HCT116 (cell line): ENCODE measurements at regions not wholly inside any gene's neighbourhood (a gene's known extent, or its start where the extent isn't known, plus 50 kb on each side); places are given as distances from the start of the nearest gene placed in this dataset.
A peak's percentile ranks its signal among the peaks of the same experiment; 100 is the strongest.

Source experiments
- ATAC-seq: fragments of 200-7000 bp; cut with Tn5 transposase; 2 replicates; pipeline ENCODE4 v1.9.1; 2020; ENCODE audit warnings: mild to moderate bottlenecking, moderate library complexity
- BruUV-seq: library from RNA; stranded (reverse); fragments of 400-500 nt; replicated peaks from 2 replicates; lab custom pipeline; 2021; lab: Mats Ljungman, UMichigan
- CTCF ChIA-PET: fragments of 300-600 bp; sonication (Branson Sonifier 250); formaldehyde crosslinking; loops from one replicate; lab custom pipeline; 2021; ENCODE audit warnings: antibody characterized with exemption; lab: Charles Lee
- POLR2A ChIA-PET: fragments of 300-600, 350-600 bp; sonication (Branson Sonifier 250); formaldehyde crosslinking; loops from one replicate; lab custom pipeline; 2021; ENCODE audit warnings: antibody characterized with exemption; lab: Charles Lee
- RAD21 ChIA-PET, 2 experiments: fragments of 300-600 bp; sonication (Branson Sonifier 250); formaldehyde crosslinking; loops; one replicate each; lab custom pipeline; 2023; ENCODE audit warnings: low total read pairs in 2 of 2; ENCODE audit not compliant: uncharacterized antibody in 2 of 2, unreplicated experiment in 2 of 2, low non-redundant PET in 1 of 2; lab: Charles Lee
- DNase-seq: peaks from one replicate; pipeline ENCODE4 v3.0.0-alpha.2; 2010; ENCODE audit warnings: low read depth, low spot score
- H2AFZ ChIP-seq: fragments of 200-600 bp; shearing (Covaris generic), sonication (generic); 2 replicates; pipeline ENCODE4 v1.6.1; 2017; ENCODE audit warnings: low read depth, mixed run types, mixed read lengths, antibody characterized with exemption, low read length; ENCODE audit not compliant: poor library complexity, severe bottlenecking
- H3K27ac ChIP-seq: 2 replicates; pipeline ENCODE4 v1.5.1; 2012; ENCODE audit warnings: low read depth, low read length
- H3K27me3 ChIP-seq: fragments of 200-600 bp; sonication (generic); 2 replicates; pipeline ENCODE4 v1.6.1; 2016; ENCODE audit warnings: mixed run types, low read length, mixed read lengths; ENCODE audit not compliant: insufficient read depth
- H3K36me3 ChIP-seq, 2 experiments: fragments of 200-500 bp in 1 of 2; fragments of 200-600 bp in 1 of 2; sonication (Bioruptor generic) in 1 of 2; sonication (generic) in 1 of 2; 2 replicates each; pipeline versions ENCODE4 v1.5.1 to v1.6.1; 2014 to 2016; ENCODE audit warnings: low read length in 2 of 2, inconsistent platforms in 1 of 2, mixed read lengths in 1 of 2, mixed run types in 1 of 2; ENCODE audit not compliant: insufficient read depth in 2 of 2, control insufficient read depth in 1 of 2
- H3K4me1 ChIP-seq, 2 experiments: fragments of 200-600 bp in 1 of 2; sonication (generic) in 1 of 2; 2 replicates each; pipeline versions ENCODE4 v1.5.1 to v1.6.1; 2012 to 2017; ENCODE audit warnings: low read length in 2 of 2, inconsistent platforms in 1 of 2, mild to moderate bottlenecking in 1 of 2, mixed read lengths in 1 of 2, mixed run types in 1 of 2, moderate library complexity in 1 of 2; ENCODE audit not compliant: insufficient read depth in 2 of 2, control insufficient read depth in 1 of 2
- H3K4me2 ChIP-seq: fragments of 200-600 bp; sonication (generic); 2 replicates; pipeline ENCODE4 v1.6.1; 2017; ENCODE audit warnings: mixed run types, low read length, mixed read lengths
- H3K4me3 ChIP-seq, 2 experiments: fragments of 200-600 bp in 1 of 2; sonication (generic) in 1 of 2; replicated peaks in 1 of 2; 2 replicates each; pipeline ENCODE4 v1.5.1; 2011 to 2016; ENCODE audit warnings: low read length in 2 of 2, control low read depth in 1 of 2, low read depth in 1 of 2, mild to moderate bottlenecking in 1 of 2, mixed read lengths in 1 of 2, mixed run types in 1 of 2
- H3K79me2 ChIP-seq: fragments of 200-600 bp; sonication (generic); 2 replicates; pipeline ENCODE4 v1.6.1; 2017; ENCODE audit warnings: mild to moderate bottlenecking, mixed run types, low read length, moderate library complexity, mixed read lengths; ENCODE audit not compliant: insufficient read depth
- H3K9ac ChIP-seq: fragments of 200-600 bp; sonication (generic); 2 replicates; pipeline ENCODE4 v1.6.1; 2016; ENCODE audit warnings: low read length, mixed read lengths
- H3K9me2 ChIP-seq: fragments of 200-600 bp; sonication (generic), shearing (Covaris generic); 2 replicates; pipeline ENCODE4 v1.6.1; 2017; ENCODE audit warnings: mixed run types, mild to moderate bottlenecking, moderate library complexity; ENCODE audit not compliant: insufficient read depth
- H3K9me3 ChIP-seq, 2 experiments: fragments of 200-500 bp in 1 of 2; fragments of 200-600 bp in 1 of 2; sonication (Bioruptor generic) in 1 of 2; sonication (generic) in 1 of 2; 2 replicates each; pipeline ENCODE4 v1.6.1; 2014 to 2017; ENCODE audit warnings: low read length in 2 of 2, mixed read lengths in 2 of 2, inconsistent platforms in 1 of 2, low read depth in 1 of 2, mild to moderate bottlenecking in 1 of 2, mixed run types in 1 of 2, moderate library complexity in 1 of 2; ENCODE audit not compliant: control insufficient read depth in 1 of 2, insufficient read depth in 1 of 2
- H4K20me1 ChIP-seq: fragments of 200-600 bp; sonication (generic), shearing (Covaris generic); 2 replicates; pipeline ENCODE4 v1.6.1; 2017; ENCODE audit warnings: mixed run types, mild to moderate bottlenecking, moderate library complexity; ENCODE audit not compliant: insufficient read depth
- ATF3 ChIP-seq: IDR thresholded peaks from 2 replicates; pipeline ENCODE4 v1.6.1; 2012
- CBX3 ChIP-seq: IDR thresholded peaks from 2 replicates; pipeline ENCODE4 v1.6.1; 2012; ENCODE audit warnings: low read depth
- CEBPB ChIP-seq: IDR thresholded peaks from 2 replicates; pipeline ENCODE4 v1.6.1; 2012; ENCODE audit warnings: low read depth
- EGR1 ChIP-seq: IDR thresholded peaks from 2 replicates; pipeline ENCODE4 v1.6.1; 2012; ENCODE audit warnings: low read depth
- ELF1 ChIP-seq: IDR thresholded peaks from 2 replicates; pipeline ENCODE4 v1.6.1; 2012; ENCODE audit warnings: low read depth, borderline replicate concordance
- JUND ChIP-seq: IDR thresholded peaks from 2 replicates; pipeline ENCODE4 v1.6.1; 2012
- MAX ChIP-seq: IDR thresholded peaks from 2 replicates; pipeline ENCODE4 v1.6.1; 2012
- POLR2AphosphoS5 ChIP-seq: IDR thresholded peaks from 2 replicates; pipeline ENCODE4 v1.6.1; 2011; ENCODE audit warnings: mild to moderate bottlenecking, low read depth, low read length, moderate library complexity
- RAD21 ChIP-seq: IDR thresholded peaks from 2 replicates; pipeline ENCODE4 v1.6.1; 2012; ENCODE audit warnings: low read depth, mild to moderate bottlenecking
- SIN3A ChIP-seq: IDR thresholded peaks from 2 replicates; pipeline ENCODE4 v1.6.1; 2012; ENCODE audit warnings: low read depth
- SP1 ChIP-seq: IDR thresholded peaks from 2 replicates; pipeline ENCODE4 v1.6.1; 2012; ENCODE audit warnings: low read depth
- SRF ChIP-seq: IDR thresholded peaks from 2 replicates; pipeline ENCODE4 v1.6.1; 2012; ENCODE audit warnings: low read depth
- TCF7L2 ChIP-seq: IDR thresholded peaks from 2 replicates; pipeline ENCODE4 v1.7.0; 2011; ENCODE audit warnings: borderline replicate concordance, inconsistent platforms; ENCODE audit not compliant: insufficient read depth, insufficient read length; ENCODE audit errors: extremely low read depth
- ZFX ChIP-seq: fragments of 450-650 bp; IDR thresholded peaks from 2 replicates; pipeline ENCODE4 v1.6.1; 2017
- ZNF274 ChIP-seq: fragments of 200-500 bp; sonication (Bioruptor generic); IDR thresholded peaks from 2 replicates; pipeline ENCODE4 v1.6.1; 2014; ENCODE audit warnings: mild to moderate bottlenecking, low read depth, low read length, inconsistent platforms
- intact Hi-C: fragments of 100-400 bp; cut with micrococcal nuclease; formaldehyde crosslinking; loops from 2 replicates; pipeline ENCODE4 v1.10.0; 2022
- TF ChIP-seq, protein P1 (sequence below): IDR thresholded peaks from 2 replicates; pipeline ENCODE4 v1.6.1; 2012; ENCODE audit warnings: low read depth
- TF ChIP-seq, protein P2 (sequence below), 3 experiments: fragments of 200-600 bp in 1 of 3; sonication (generic) in 1 of 3; IDR thresholded peaks in 2 of 3; conservative IDR thresholded peaks in 1 of 3; 2 replicates each; pipeline ENCODE4 v1.5.1; 2012 to 2017; ENCODE audit warnings: low read depth in 2 of 3, low read length in 2 of 3, antibody characterized with exemption in 1 of 3, borderline replicate concordance in 1 of 3, control low read depth in 1 of 3, mild to moderate bottlenecking in 1 of 3, mixed read lengths in 1 of 3, mixed run types in 1 of 3, moderate library complexity in 1 of 3; ENCODE audit not compliant: insufficient read depth in 1 of 3

GRCh38 chr5:57700484-57700883 is 217.9 kb upstream of the ACTBL2 start (continued):
- TF ChIP-seq, protein P1, sequence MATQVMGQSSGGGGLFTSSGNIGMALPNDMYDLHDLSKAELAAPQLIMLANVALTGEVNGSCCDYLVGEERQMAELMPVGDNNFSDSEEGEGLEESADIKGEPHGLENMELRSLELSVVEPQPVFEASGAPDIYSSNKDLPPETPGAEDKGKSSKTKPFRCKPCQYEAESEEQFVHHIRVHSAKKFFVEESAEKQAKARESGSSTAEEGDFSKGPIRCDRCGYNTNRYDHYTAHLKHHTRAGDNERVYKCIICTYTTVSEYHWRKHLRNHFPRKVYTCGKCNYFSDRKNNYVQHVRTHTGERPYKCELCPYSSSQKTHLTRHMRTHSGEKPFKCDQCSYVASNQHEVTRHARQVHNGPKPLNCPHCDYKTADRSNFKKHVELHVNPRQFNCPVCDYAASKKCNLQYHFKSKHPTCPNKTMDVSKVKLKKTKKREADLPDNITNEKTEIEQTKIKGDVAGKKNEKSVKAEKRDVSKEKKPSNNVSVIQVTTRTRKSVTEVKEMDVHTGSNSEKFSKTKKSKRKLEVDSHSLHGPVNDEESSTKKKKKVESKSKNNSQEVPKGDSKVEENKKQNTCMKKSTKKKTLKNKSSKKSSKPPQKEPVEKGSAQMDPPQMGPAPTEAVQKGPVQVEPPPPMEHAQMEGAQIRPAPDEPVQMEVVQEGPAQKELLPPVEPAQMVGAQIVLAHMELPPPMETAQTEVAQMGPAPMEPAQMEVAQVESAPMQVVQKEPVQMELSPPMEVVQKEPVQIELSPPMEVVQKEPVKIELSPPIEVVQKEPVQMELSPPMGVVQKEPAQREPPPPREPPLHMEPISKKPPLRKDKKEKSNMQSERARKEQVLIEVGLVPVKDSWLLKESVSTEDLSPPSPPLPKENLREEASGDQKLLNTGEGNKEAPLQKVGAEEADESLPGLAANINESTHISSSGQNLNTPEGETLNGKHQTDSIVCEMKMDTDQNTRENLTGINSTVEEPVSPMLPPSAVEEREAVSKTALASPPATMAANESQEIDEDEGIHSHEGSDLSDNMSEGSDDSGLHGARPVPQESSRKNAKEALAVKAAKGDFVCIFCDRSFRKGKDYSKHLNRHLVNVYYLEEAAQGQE: no peak
- TF ChIP-seq CEBPB: no peak

DNA sequence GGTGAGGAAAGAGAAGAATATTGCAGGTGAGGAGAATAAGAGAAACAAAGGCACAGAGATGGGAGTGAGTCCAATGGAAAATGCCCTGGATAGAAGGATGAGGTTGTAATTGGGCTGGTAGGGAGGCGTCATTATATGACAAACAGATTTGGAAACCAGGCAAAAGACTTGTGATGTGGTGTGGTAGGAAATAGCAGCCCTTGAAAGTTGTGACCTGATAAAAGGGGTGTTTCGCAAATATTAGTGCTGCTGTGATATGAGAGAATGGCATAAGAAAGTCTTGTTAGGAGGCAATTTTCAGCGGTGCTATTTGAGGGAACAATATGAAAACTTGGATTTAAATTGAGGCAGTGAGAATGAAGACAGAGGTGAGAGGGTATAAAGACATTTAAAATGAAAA is 217.5 kb upstream of the ACTBL2 start:
- no peak overlapping the region for H3K27ac ChIP-seq
- ATAC-seq (no peak), DNase-seq (no peak)
- no peak overlapping the region for H3K4me3 ChIP-seq
- ChIA-PET RAD21 (no interaction called here), POLR2A (no interaction called here), CTCF (no interaction called here)
- no peaks in the 10 kb centered on the region for H3K9me2 ChIP-seq
- H3K4me2 ChIP-seq: no peak overlapping the region
- no peaks in the 10 kb centered on the region for H3K36me3 ChIP-seq
- BruUV-seq: no TSS peak
- peaks cover 24 to 53% of the 10 kb centered on the region in 2 experiments for H3K4me1 ChIP-seq
- H4K20me1 ChIP-seq: no peaks in the 10 kb centered on the region
- H3K9ac ChIP-seq: no peak overlapping the region
- no peaks in the 10 kb centered on the region for H3K9me3 ChIP-seq
- intact Hi-C loops: no loop called here
- peak overlapping the region; percentile 58 for H2AFZ ChIP-seq
- H3K79me2 ChIP-seq: no peaks in the 10 kb centered on the region
- TF ChIP-seq ZFX (no peak), SP1 (no peak), EGR1 (no peak), JUND (no peak), SIN3A (no peak), SRF (no peak), TCF7L2 (no peak), ELF1 (no peak), POLR2AphosphoS5 (no peak), ATF3 (no peak), MAX (no peak), RAD21 (no peak), ZNF274 (no peak), CBX3 (no peak)
- TF ChIP-seq, protein P2, sequence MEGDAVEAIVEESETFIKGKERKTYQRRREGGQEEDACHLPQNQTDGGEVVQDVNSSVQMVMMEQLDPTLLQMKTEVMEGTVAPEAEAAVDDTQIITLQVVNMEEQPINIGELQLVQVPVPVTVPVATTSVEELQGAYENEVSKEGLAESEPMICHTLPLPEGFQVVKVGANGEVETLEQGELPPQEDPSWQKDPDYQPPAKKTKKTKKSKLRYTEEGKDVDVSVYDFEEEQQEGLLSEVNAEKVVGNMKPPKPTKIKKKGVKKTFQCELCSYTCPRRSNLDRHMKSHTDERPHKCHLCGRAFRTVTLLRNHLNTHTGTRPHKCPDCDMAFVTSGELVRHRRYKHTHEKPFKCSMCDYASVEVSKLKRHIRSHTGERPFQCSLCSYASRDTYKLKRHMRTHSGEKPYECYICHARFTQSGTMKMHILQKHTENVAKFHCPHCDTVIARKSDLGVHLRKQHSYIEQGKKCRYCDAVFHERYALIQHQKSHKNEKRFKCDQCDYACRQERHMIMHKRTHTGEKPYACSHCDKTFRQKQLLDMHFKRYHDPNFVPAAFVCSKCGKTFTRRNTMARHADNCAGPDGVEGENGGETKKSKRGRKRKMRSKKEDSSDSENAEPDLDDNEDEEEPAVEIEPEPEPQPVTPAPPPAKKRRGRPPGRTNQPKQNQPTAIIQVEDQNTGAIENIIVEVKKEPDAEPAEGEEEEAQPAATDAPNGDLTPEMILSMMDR (IDR thresholded peaks at IDR 0.05 in 2 of 3, conservative IDR thresholded peaks at IDR 0.05 in 1 of 3; ENCODE audit: borderline replicate concordance in 1 of 3, insufficient read depth in 1 of 3, low read depth in 2 of 3, low read length in 2 of 3): no peak
- TF ChIP-seq, protein P1: no peak
- no peaks in the 10 kb centered on the region for H3K27me3 ChIP-seq
